ENCODE measurements at regions not wholly inside any gene's neighbourhood (a gene's known extent, or its start where the extent isn't known, plus 50 kb on each side); places are given as distances from the start of the nearest gene placed in this dataset.
A peak's percentile ranks its signal among the peaks of the same experiment; 100 is the strongest.

DNA sequence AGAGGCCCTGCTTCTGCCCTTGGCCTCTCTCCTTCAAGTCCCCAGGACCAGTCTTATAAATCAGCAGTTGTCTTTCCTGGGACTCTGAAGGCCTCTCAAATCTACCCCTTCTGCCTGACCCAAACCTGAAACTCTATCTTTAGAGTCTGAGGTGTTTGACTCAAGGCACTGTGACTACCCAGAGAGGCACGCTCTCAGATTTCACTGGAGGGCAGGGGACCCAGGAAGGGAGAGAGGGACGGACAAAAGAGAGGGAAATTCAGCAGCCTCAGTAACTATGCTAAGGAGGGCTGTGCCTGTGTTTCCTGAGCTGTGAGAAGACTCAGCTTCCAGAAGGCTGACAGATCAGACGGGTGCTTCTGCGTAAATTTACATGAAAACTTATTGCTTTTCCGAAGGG is 217.8 kb downstream of the HAUS1 start:
- DNase-seq, result no peak
- H3K9me3 Mint-ChIP-seq, result no peaks in the 10 kb centered on the region
- H3K4me1 Mint-ChIP-seq (ENCODE audit: low read depth), result peaks cover 22% of the 10 kb centered on the region
- no peaks in the 10 kb centered on the region for H3K36me3 Mint-ChIP-seq (ENCODE audit: low read depth)
- peak overlapping the region; percentile 7; the same call in 1 of the 2 replicates for H3K27ac Mint-ChIP-seq
- no peak overlapping the region for H3K4me3 Mint-ChIP-seq
- TF ChIP-seq, protein P1, sequence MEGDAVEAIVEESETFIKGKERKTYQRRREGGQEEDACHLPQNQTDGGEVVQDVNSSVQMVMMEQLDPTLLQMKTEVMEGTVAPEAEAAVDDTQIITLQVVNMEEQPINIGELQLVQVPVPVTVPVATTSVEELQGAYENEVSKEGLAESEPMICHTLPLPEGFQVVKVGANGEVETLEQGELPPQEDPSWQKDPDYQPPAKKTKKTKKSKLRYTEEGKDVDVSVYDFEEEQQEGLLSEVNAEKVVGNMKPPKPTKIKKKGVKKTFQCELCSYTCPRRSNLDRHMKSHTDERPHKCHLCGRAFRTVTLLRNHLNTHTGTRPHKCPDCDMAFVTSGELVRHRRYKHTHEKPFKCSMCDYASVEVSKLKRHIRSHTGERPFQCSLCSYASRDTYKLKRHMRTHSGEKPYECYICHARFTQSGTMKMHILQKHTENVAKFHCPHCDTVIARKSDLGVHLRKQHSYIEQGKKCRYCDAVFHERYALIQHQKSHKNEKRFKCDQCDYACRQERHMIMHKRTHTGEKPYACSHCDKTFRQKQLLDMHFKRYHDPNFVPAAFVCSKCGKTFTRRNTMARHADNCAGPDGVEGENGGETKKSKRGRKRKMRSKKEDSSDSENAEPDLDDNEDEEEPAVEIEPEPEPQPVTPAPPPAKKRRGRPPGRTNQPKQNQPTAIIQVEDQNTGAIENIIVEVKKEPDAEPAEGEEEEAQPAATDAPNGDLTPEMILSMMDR (IDR thresholded peaks at IDR 0.05), result no peak
- H3K27me3 Mint-ChIP-seq (ENCODE audit: insufficient read depth), result peaks cover 14% of the 10 kb centered on the region

DNA sequence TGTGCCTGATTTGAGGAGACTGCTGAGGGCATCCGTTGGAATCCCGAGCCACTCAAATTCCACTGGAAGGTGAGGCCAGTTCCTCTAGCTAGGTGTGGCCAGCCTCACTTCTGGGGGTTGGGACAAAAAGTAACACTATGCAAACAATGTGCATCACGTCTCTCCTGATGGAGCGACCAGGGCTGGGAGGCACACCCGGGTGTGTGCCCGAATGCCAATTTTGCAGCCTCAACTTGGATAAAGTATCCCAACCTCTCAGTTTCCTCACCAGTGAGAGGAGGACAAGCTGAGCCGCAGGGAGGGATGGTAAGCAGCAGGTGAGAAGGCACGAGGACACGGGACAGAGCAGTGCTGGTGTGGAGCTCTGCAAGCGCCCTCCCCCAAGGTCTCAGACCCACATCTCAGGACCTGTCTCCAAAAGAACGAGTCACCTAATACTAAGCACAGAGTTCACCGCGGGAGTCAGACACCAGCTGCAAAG is 218.3 kb downstream of the HAUS1 start:
- no peak overlapping the region for H3K4me3 Mint-ChIP-seq
- H3K9me3 Mint-ChIP-seq, result no peaks in the 10 kb centered on the region
- H3K27ac Mint-ChIP-seq, result no peak overlapping the region
- H3K36me3 Mint-ChIP-seq (ENCODE audit: low read depth), result no peaks in the 10 kb centered on the region
- H3K27me3 Mint-ChIP-seq (ENCODE audit: insufficient read depth), result peaks cover 12% of the 10 kb centered on the region
- DNase-seq, result no peak
- TF ChIP-seq, protein P1 (IDR thresholded peaks at IDR 0.05), result no peak
- peaks cover 22% of the 10 kb centered on the region for H3K4me1 Mint-ChIP-seq (ENCODE audit: low read depth)

DNA sequence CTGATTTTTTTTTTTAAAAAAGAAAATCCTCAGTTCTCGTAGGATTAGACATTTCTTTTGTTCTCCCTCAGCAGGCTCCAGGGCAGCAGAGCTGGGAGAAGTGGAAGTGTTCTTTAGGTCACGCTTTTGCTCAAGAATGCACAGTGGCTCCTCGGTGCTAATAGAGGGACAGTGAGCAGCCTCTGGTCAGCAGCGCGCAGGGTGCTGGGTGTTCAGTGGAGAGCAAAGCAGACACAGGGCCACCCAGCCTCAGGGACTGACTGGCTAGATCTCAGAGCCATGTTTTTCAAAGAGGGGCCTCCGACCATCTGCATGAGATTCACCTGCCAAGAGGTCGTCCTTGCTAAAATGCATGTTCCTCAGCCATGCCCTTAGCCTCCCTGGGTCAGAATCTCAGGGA is 218.8 kb downstream of the HAUS1 start:
- TF ChIP-seq, protein P1 (IDR thresholded peaks at IDR 0.05), result no peak
- no peak for DNase-seq
- Mint-ChIP-seq H3K27ac (no peak overlapping the region), H3K27me3 (ENCODE audit: insufficient read depth) (peaks cover 9% of the 10 kb centered on the region), H3K9me3 (no peaks in the 10 kb centered on the region), H3K4me1 (ENCODE audit: low read depth) (peaks cover 22% of the 10 kb centered on the region), H3K4me3 (no peak overlapping the region), H3K36me3 (ENCODE audit: low read depth) (no peaks in the 10 kb centered on the region)

DNA sequence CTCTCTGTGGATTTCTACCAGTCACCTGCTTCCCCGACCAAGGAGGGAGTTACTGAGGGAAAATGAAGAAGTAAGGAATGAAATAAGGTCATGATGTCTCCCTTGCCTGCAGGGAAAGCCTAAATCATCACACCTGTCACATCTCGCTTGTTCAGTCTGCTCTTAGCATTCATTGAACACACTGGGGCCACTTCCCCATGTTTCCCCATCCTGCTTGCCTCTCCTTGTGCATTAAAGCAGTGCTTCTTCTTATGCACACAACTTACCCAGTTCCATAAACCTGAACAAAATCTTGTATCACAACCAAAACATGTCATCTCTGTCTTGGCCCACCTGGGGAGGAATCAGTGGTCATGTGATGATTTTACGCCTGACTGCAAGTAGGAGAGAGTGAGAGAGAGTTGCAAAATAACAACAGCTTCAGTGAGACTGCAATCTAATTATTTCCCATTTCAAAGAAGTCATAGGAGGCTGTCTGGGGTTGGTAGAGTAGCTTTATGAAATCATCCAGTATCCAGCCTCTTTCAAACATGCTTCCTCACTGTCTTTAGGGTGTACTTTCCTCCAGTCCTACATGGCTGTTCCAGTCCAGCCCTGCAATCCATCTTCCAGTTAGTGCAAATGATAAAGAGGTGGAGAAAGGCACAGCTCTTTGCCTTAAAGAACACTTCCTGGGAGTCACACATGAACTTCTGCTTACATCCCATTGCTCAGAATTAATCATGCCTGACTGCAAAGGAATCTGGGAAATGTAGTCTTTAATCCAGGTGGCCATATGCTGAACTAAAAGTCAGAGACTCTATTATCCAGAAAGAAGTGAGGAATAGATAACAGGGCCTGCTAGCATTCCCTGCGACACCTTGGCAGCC is 220.1 kb downstream of the HAUS1 start:
- Mint-ChIP-seq H3K27me3 (ENCODE audit: insufficient read depth) (peaks cover 10% of the 10 kb centered on the region), H3K4me3 (no peak overlapping the region), H3K27ac (no peak overlapping the region), H3K9me3 (no peaks in the 10 kb centered on the region), H3K4me1 (ENCODE audit: low read depth) (peaks cover 22% of the 10 kb centered on the region), H3K36me3 (ENCODE audit: low read depth) (no peaks in the 10 kb centered on the region)
- DNase-seq, result peak; percentile 55
- TF ChIP-seq, protein P1 (IDR thresholded peaks at IDR 0.05), result no peak

DNA sequence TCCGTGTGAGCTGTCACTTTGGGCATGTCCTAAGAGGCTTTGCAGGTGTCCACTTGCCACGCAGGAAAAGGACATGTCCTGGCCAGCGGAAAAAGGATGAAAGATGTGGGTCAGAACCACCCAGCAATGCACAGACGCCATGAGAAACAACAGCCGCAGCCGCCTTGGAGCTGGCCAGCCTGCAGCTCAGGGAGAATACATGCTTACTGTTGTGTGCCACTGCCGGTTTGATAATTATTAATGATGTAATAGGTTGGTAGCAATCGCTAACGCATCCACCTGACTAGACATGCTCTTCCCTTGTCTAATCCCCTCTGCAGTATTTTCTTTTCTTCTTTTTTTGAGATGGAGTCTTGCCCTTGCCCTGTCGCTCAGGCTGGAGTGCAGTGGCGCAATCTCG is 221.7 kb downstream of the HAUS1 start:
- H3K36me3 Mint-ChIP-seq (ENCODE audit: low read depth), result no peaks in the 10 kb centered on the region
- TF ChIP-seq, protein P1 (IDR thresholded peaks at IDR 0.05), result no peak
- no peak overlapping the region for H3K27ac Mint-ChIP-seq
- DNase-seq, result no peak
- H3K27me3 Mint-ChIP-seq (ENCODE audit: insufficient read depth), result peaks cover 18% of the 10 kb centered on the region
- H3K4me3 Mint-ChIP-seq, result no peak overlapping the region
- H3K4me1 Mint-ChIP-seq (ENCODE audit: low read depth), result peaks cover 23% of the 10 kb centered on the region
- H3K9me3 Mint-ChIP-seq, result no peaks in the 10 kb centered on the region
